ENCODE measurements at regions not wholly inside any gene's neighbourhood (a gene's known extent, or its start where the extent isn't known, plus 50 kb on each side); places are given as distances from the start of the nearest gene placed in this dataset.

DNA sequence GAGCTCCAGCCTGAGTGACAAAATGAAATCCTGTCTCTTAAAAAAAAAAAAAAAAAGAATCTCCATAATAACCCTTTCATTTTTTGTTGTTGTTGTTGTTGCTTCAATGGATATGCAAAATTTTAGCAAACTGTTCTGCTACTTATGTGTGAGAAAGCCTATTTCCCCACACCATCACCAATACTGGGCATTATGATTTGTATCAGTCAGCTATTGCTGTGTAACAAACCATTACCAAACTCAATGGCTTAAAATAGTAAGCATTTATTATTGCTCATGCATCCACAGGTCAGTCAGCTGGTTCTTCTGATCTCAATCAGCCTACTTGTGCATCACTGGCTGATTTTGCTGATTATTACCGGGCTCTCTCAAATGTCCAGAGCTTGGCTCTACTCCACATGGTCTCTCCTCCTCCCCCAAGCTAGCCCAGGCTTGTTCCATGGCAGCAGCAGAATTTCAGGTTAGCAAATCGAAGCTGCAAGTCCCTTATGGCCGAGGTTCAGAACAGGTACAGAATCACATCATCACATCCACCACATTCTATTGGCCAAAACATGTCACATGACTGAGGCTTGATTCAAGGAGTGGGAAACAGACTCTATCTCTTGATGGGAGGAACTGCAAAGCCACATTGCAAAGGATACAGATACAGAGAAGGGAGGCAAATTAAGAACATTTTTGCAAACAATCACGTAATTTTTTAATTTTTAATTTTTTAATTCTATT, 135.1 kb downstream of the MN1 start:
- no peak overlapping the region for H2AFZ ChIP-seq (ENCODE audit: low read length)
- peaks cover 7 to 9% (median 7%) of the 10 kb centered on the region in 3 experiments; a peak in 6 of 7 replicates for H3K36me3 Mint-ChIP-seq (ENCODE audit: insufficient read depth in 1 of 3, low read depth in 3 of 3)
- no peak overlapping the region for H2BK5ac ChIP-seq (ENCODE audit: insufficient read length, low read length)
- H3K14ac ChIP-seq (ENCODE audit: insufficient read depth, low read length) = no peak overlapping the region
- no peak overlapping the region for H2BK12ac ChIP-seq (ENCODE audit: insufficient read length, low read depth, low read length)
- no peak overlapping the region for H3K4me3 Mint-ChIP-seq
- no peak overlapping the region for H3K23ac ChIP-seq (ENCODE audit: insufficient read length, low read depth, low read length)
- no peak for DNase-seq
- no peak for TF ChIP-seq CTCF (conservative IDR thresholded peaks at IDR 0.05)
- no peak overlapping the region for H2BK20ac ChIP-seq (ENCODE audit: low read depth, low read length, poor library complexity, severe bottlenecking)
- H3K27ac ChIP-seq (ENCODE audit: insufficient read length, low read depth, low read length) = no peak overlapping the region
- H2AK5ac ChIP-seq (ENCODE audit: insufficient read length, low read length) = no peak overlapping the region
- H3K56ac ChIP-seq (ENCODE audit: insufficient read length, low read depth, low read length) = no peak overlapping the region
- no peaks in the 10 kb centered on the region for H3K9me3 ChIP-seq (ENCODE audit: control insufficient read depth, low read depth, low read length)
- no peaks in the 10 kb centered on the region for H3K79me2 ChIP-seq (ENCODE audit: insufficient read depth, low read length)
- H3K9me3 Mint-ChIP-seq = peaks cover 4 to 5% of the 10 kb centered on the region in 2 experiments
- H3K79me1 ChIP-seq (ENCODE audit: insufficient read depth, low read depth, low read length, poor library complexity, severe bottlenecking) = no peaks in the 10 kb centered on the region
- H2BK15ac ChIP-seq (ENCODE audit: low read depth, low read length) = no peak overlapping the region
- no CpG with 5 or more reads among the region's 4 CpGs for WGBS (ENCODE audit: extremely low coverage, insufficient read length, low lambda C conversion rate)
- H3K27ac Mint-ChIP-seq = no peak overlapping the region
- H4K91ac ChIP-seq (ENCODE audit: insufficient read length, low read depth, low read length) = no peak overlapping the region
- H3K23me2 ChIP-seq (ENCODE audit: insufficient read length, low read depth, low read length, poor library complexity, severe bottlenecking) = no peaks in the 10 kb centered on the region
- peaks cover 2% of the 10 kb centered on the region for H3K27me3 Mint-ChIP-seq (ENCODE audit: low read depth)
- no peak overlapping the region for H3K9ac ChIP-seq (ENCODE audit: extremely low read depth, insufficient read length, low read length)
- no peak overlapping the region for H2BK120ac ChIP-seq (ENCODE audit: low read depth, low read length, poor library complexity, severe bottlenecking)
- no peak overlapping the region for H3K18ac ChIP-seq (ENCODE audit: insufficient read length, low read depth, low read length)
- H3K4me1 ChIP-seq (ENCODE audit: insufficient read depth, low read length) = peaks cover 1% of the 10 kb centered on the region; the same call in 1 of the 2 replicates
- no peak overlapping the region for H4K8ac ChIP-seq (replicated peaks; ENCODE audit: insufficient read length, low read depth, low read length)
- H3K4ac ChIP-seq (ENCODE audit: low read depth, low read length) = no peak overlapping the region
- H3K4me2 ChIP-seq (ENCODE audit: insufficient read depth, insufficient read length, low read length) = no peak overlapping the region
- no peak overlapping the region for H3T11ph ChIP-seq (ENCODE audit: low read length)
- H3K27me3 ChIP-seq (ENCODE audit: insufficient read depth, low read length) = no peaks in the 10 kb centered on the region
- no peaks in the 10 kb centered on the region for H4K20me1 ChIP-seq (ENCODE audit: control insufficient read depth, insufficient read depth, insufficient read length)
- no peak overlapping the region for H4K5ac ChIP-seq (ENCODE audit: insufficient read length, low read depth, low read length)
- H3K4me1 Mint-ChIP-seq = peaks cover 36 to 43% of the 10 kb centered on the region in 2 experiments
